Prostate gland (tissue), 1 donor: ENCODE measurements at regions not wholly inside any gene's neighbourhood (a gene's known extent, or its start where the extent isn't known, plus 50 kb on each side); places are given as distances from the start of the nearest gene placed in this dataset.
"Not testable (repeated sequence)": the region's sequence is repeated elsewhere in the genome, so short reads cannot be mapped to it uniquely, and the experiment has no call there.

Experiments
- POLR2A ChIP-seq: fragments of 450-650 bp; IDR thresholded peaks from one replicate; pipeline ENCODE4 v1.6.1; 2016; ENCODE audit warnings: antibody characterized with exemption, mild to moderate bottlenecking
- POLR2AphosphoS5 ChIP-seq: sonication (generic); formaldehyde crosslinking; IDR thresholded peaks from one replicate; pipeline ENCODE4 v1.6.1; 2017; ENCODE audit warnings: antibody characterized with exemption

DNA sequence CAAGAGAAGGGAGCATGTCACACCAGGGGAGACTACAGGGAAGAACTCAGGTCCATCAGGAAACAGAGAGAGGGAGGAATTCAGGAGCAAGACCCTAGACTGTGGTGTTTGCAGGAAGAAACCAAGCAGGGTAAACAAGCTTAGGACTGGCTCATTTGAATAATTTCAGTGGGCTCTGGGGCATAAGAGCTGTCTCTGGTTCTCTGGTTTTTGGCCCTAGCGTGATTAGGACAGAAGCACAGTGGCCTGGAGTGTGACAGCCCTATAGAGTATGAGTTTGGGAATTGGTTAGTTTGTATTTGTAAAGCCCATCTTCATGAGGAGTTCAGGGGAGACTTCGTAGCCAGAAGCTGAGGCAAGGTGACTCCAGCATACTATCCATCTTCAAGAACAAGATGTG, 504.4 kb upstream of the TPTE start:
- TF ChIP-seq POLR2A, POLR2AphosphoS5: not testable (repeated sequence)
